ENCODE measurements at regions not wholly inside any gene's neighbourhood (a gene's known extent, or its start where the extent isn't known, plus 50 kb on each side); places are given as distances from the start of the nearest gene placed in this dataset.

DNA sequence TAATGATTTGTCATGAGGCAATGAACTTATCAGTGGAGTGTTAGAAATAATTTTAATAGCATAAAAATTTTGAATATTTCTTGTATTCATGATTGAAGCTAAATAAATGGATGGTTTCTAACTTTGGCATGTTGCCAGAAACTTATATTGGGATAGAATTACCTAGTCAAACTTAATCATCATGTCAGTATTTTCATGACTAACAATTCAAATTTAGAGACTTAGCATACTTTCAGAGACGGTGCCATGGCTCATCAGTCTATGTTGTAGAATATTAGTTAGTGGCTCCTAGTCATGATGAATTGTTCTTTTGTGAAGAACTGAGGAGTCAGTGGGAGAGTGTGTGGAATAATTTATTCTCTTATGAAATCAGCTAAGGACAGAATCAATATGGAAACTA, 599.6 kb upstream of the POT1 start:
- TF ChIP-seq, protein P1, sequence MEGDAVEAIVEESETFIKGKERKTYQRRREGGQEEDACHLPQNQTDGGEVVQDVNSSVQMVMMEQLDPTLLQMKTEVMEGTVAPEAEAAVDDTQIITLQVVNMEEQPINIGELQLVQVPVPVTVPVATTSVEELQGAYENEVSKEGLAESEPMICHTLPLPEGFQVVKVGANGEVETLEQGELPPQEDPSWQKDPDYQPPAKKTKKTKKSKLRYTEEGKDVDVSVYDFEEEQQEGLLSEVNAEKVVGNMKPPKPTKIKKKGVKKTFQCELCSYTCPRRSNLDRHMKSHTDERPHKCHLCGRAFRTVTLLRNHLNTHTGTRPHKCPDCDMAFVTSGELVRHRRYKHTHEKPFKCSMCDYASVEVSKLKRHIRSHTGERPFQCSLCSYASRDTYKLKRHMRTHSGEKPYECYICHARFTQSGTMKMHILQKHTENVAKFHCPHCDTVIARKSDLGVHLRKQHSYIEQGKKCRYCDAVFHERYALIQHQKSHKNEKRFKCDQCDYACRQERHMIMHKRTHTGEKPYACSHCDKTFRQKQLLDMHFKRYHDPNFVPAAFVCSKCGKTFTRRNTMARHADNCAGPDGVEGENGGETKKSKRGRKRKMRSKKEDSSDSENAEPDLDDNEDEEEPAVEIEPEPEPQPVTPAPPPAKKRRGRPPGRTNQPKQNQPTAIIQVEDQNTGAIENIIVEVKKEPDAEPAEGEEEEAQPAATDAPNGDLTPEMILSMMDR (IDR thresholded peaks at IDR 0.05; ENCODE audit: insufficient read depth, low read length, poor library complexity, severe bottlenecking) = no peak
- TF ChIP-seq EZH2phosphoT487 (conservative IDR thresholded peaks at IDR 0.05; ENCODE audit: low read length) = no peak
